ENCODE measurements at regions not wholly inside any gene's neighbourhood (a gene's known extent, or its start where the extent isn't known, plus 50 kb on each side); places are given as distances from the start of the nearest gene placed in this dataset.

- no peak for TF ChIP-seq ATF2 (tag by site-specific recombination; IDR thresholded peaks at IDR 0.05; ENCODE audit: low read depth)
- no peak for TF ChIP-seq YY1 (tag by site-specific recombination; IDR thresholded peaks at IDR 0.05)
- TF ChIP-seq ZNF148 (tag by site-specific recombination; IDR thresholded peaks at IDR 0.05; ENCODE audit: borderline replicate concordance), result no peak
- TF ChIP-seq ZBTB20 (tag by site-specific recombination; IDR thresholded peaks at IDR 0.05), result no peak
- TF ChIP-seq CTCF (tag by site-specific recombination; IDR thresholded peaks at IDR 0.05), result no peak
- no peak for TF ChIP-seq ZNF664 (tag by site-specific recombination; IDR thresholded peaks at IDR 0.05)
- TF ChIP-seq ZNF140 (tag by site-specific recombination; IDR thresholded peaks at IDR 0.05), result no peak
- no peak for TF ChIP-seq ZNF174 (tag by site-specific recombination; IDR thresholded peaks at IDR 0.05)
- TF ChIP-seq ZNF513 (tag by site-specific recombination; IDR thresholded peaks at IDR 0.05), result no peak
- TF ChIP-seq ZEB2 (tag by site-specific recombination; IDR thresholded peaks at IDR 0.05), result no peak
- no peak for TF ChIP-seq ZNF341 (tag by site-specific recombination; IDR thresholded peaks at IDR 0.05; ENCODE audit: low read depth)
- no peak for TF ChIP-seq RBAK (tag by site-specific recombination; IDR thresholded peaks at IDR 0.05)
- no peak for TF ChIP-seq EGR2 (tag by site-specific recombination; IDR thresholded peaks at IDR 0.05; ENCODE audit: low read depth)
- no peak for TF ChIP-seq ZBTB44 (tag by site-specific recombination; IDR thresholded peaks at IDR 0.05)
Observed at GRCh38 chr15:88745696-88746095, 57.5 kb upstream of the ACAN start.

Data from HEK293 (cell line).